OCI-LY7 (cell line): ENCODE measurements at regions not wholly inside any gene's neighbourhood (a gene's known extent, or its start where the extent isn't known, plus 50 kb on each side); places are given as distances from the start of the nearest gene placed in this dataset.

Experiments
- BruUV-seq: library from RNA; stranded (reverse); fragments of 400-500 nt; replicated peaks from 2 replicates; lab custom pipeline; 2021; lab: Mats Ljungman, UMichigan
- CTCF ChIA-PET: fragments of 300-600 bp; sonication (Branson Sonifier 250); formaldehyde crosslinking; loops from one replicate; lab custom pipeline; 2022; ENCODE audit warnings: antibody characterized with exemption; ENCODE audit not compliant: unreplicated experiment; lab: Charles Lee
- POLR2A ChIA-PET: fragments of 300-600 bp; sonication (Branson Sonifier 250); formaldehyde crosslinking; loops from one replicate; lab custom pipeline; 2022; ENCODE audit warnings: antibody characterized with exemption; lab: Charles Lee
- DNase-seq: peaks from one replicate; pipeline ENCODE4 v3.0.0-alpha.2; 2015; ENCODE audit warnings: low spot score
- H2AFZ ChIP-seq: fragments of 200-600 bp; sonication (generic), shearing (Covaris generic); 2 replicates; pipeline ENCODE4 v1.6.1; 2014; ENCODE audit warnings: mild to moderate bottlenecking, antibody characterized with exemption, low read length, moderate library complexity
- H3K27ac ChIP-seq: fragments of 200-600 bp; sonication (generic); 2 replicates; pipeline ENCODE4 v1.5.1; 2014; ENCODE audit warnings: mixed run types, low read depth, mild to moderate bottlenecking, moderate library complexity, low read length, inconsistent platforms; ENCODE audit not compliant: poor library complexity, severe bottlenecking
- H3K36me3 ChIP-seq: fragments of 200-600 bp; sonication (generic); 2 replicates; pipeline ENCODE4 v1.6.1; 2014; ENCODE audit warnings: mild to moderate bottlenecking, antibody characterized with exemption, low read length, moderate library complexity, mixed read lengths; ENCODE audit not compliant: insufficient read depth
- H3K4me1 ChIP-seq: fragments of 200-600 bp; sonication (generic); 2 replicates; pipeline ENCODE4 v1.5.1; 2014; ENCODE audit warnings: mild to moderate bottlenecking, low read length; ENCODE audit not compliant: insufficient read depth, poor library complexity, severe bottlenecking
- H3K4me2 ChIP-seq: fragments of 200-600 bp; sonication (generic); 2 replicates; pipeline ENCODE4 v1.6.1; 2014; ENCODE audit warnings: mild to moderate bottlenecking, low read length
- H3K4me3 ChIP-seq: fragments of 200-600 bp; sonication (generic); 2 replicates; pipeline ENCODE4 v1.5.1; 2014; ENCODE audit warnings: mild to moderate bottlenecking, low read depth, low read length; ENCODE audit not compliant: poor library complexity, severe bottlenecking
- H3K79me2 ChIP-seq: fragments of 200-600 bp; sonication (generic); 2 replicates; pipeline ENCODE4 v1.6.1; 2016; ENCODE audit warnings: low read depth, mild to moderate bottlenecking, low read length, moderate library complexity, mixed read lengths; ENCODE audit not compliant: insufficient read depth
- H3K9me2 ChIP-seq: fragments of 200-600 bp; sonication (generic); 2 replicates; pipeline ENCODE4 v1.6.1; 2016; ENCODE audit warnings: mild to moderate bottlenecking, low read length, mixed read lengths; ENCODE audit not compliant: insufficient read depth
- H3K9me3 ChIP-seq: fragments of 200-600 bp; sonication (generic); 2 replicates; pipeline ENCODE4 v1.6.1; 2014; ENCODE audit warnings: mild to moderate bottlenecking, mixed run types, low read length, mixed read lengths
- H4K20me1 ChIP-seq: fragments of 200-600 bp; sonication (generic); 2 replicates; pipeline ENCODE4 v1.6.1; 2014; ENCODE audit warnings: mild to moderate bottlenecking, antibody characterized with exemption, low read length, moderate library complexity, mixed read lengths; ENCODE audit not compliant: insufficient read depth
- CTCF ChIP-seq: fragments of 200-600 bp; sonication (generic); conservative IDR thresholded peaks from 2 replicates; pipeline ENCODE4 v1.5.1; 2014; ENCODE audit warnings: mild to moderate bottlenecking, antibody characterized with exemption, low read length, moderate library complexity, mixed read lengths
- EZH2phosphoT487 ChIP-seq: fragments of 200-600 bp; sonication (generic); IDR thresholded peaks from 2 replicates; pipeline ENCODE4 v1.6.1; 2018; ENCODE audit warnings: low read depth, borderline replicate concordance, mild to moderate bottlenecking, mixed run types, antibody characterized with exemption, low read length, moderate library complexity, mixed read lengths
- intact Hi-C: fragments of 100-400 bp; cut with micrococcal nuclease; formaldehyde crosslinking; loops from one replicate; pipeline ENCODE4 v1.10.0; 2022; ENCODE audit not compliant: unreplicated experiment

- no peak for TF ChIP-seq EZH2phosphoT487
- no peak for TF ChIP-seq CTCF
- Histone ChIP-seq H3K4me1 (no peaks in the 10 kb centered on the region), H3K27ac (no peak overlapping the region), H2AFZ (no peak overlapping the region), H3K9me3 (no peaks in the 10 kb centered on the region), H3K4me3 (no peak overlapping the region), H3K9me2 (no peaks in the 10 kb centered on the region), H3K4me2 (no peak overlapping the region), H3K79me2 (no peaks in the 10 kb centered on the region), H3K36me3 (no peaks in the 10 kb centered on the region), H4K20me1 (no peaks in the 10 kb centered on the region)
- intact Hi-C loops: no loop called here
- no TSS peak for BruUV-seq
- DNase-seq: no peak
- ChIA-PET POLR2A (no interaction called here), CTCF (no interaction called here)
These were observed 266.2 kb downstream of the KCTD12 start for GRCh38 chr13:76620036-76620435.

DNA sequence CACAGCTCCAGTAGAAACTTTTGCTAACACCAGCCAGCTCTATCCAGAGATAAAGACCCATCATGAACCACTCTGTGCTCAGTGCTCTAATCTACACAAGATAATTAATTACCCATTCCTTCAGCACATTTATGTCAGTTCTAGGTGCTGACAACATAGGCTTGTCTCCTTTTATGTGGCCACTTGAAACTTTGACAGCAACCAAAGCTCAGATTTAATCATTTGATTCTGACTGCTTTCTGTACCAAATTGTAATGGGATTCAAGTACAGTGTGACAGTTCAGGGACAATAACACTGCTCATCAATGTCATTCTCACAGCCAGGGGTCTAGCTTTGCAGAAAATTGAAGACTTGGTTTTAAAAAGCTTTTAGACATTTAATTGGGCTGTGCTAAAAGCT is 266.6 kb downstream of the KCTD12 start:
- no peak for TF ChIP-seq CTCF
- no peaks in the 10 kb centered on the region for H4K20me1 ChIP-seq
- H3K4me2 ChIP-seq: no peak overlapping the region
- H3K79me2 ChIP-seq: no peaks in the 10 kb centered on the region
- H3K4me3 ChIP-seq: no peak overlapping the region
- ChIA-PET CTCF (no interaction called here), POLR2A (no interaction called here)
- BruUV-seq: no TSS peak
- H3K4me1 ChIP-seq: no peaks in the 10 kb centered on the region
- no peaks in the 10 kb centered on the region for H3K9me3 ChIP-seq
- no peak overlapping the region for H2AFZ ChIP-seq
- intact Hi-C loops: no loop called here
- H3K9me2 ChIP-seq: no peaks in the 10 kb centered on the region
- H3K36me3 ChIP-seq: no peaks in the 10 kb centered on the region
- DNase-seq: no peak
- H3K27ac ChIP-seq: no peak overlapping the region

DNA sequence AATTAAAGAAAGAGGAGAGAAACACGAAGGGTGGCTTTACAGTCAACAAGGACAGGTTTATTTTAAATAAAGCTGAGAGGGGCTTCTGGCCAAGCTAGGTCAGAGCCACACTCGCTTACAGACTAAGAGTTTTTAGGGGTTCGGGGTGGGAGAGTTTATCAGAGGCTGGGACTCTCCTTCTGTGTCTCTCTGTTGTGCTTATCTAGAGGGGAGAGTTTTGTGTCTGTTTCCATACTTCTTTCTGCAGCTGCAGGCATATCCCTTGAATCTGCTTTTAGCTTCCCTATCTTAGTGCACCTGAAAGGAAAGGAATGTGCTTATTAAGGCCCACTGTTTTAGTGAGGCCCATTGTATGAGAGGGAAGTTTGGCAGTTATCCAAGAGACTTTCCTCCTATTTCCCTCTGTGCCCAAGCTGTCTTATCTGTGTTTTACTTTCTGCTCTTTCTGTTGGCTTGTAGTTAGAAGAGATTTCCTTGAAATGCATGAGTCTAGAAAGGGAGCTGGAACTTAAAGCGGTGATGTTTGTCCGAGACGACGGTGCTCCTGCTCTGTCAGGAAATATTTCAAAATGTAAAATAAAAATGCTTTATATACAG is 275.3 kb downstream of the KCTD12 start:
- TF ChIP-seq EZH2phosphoT487 (no peak), CTCF (no peak)
- Histone ChIP-seq H3K4me2 (no peak overlapping the region), H3K9me3 (no peaks in the 10 kb centered on the region), H3K36me3 (no peaks in the 10 kb centered on the region), H2AFZ (no peak overlapping the region), H3K4me1 (no peaks in the 10 kb centered on the region), H3K27ac (no peak overlapping the region), H4K20me1 (no peaks in the 10 kb centered on the region), H3K79me2 (no peaks in the 10 kb centered on the region), H3K9me2 (no peaks in the 10 kb centered on the region), H3K4me3 (no peak overlapping the region)
- CTCF ChIA-PET: no interaction called here
- no TSS peak for BruUV-seq
- intact Hi-C loops: no loop called here
- POLR2A ChIA-PET: interaction anchor here (0.6 to 0.7 kb wide), 2 partner anchors 16 to 1240 kb away, joined by 3 read pairs; no protein-coding TSS in a partner anchor
- DNase-seq: no peak
